Glomerular endothelial cell (primary cell): ENCODE measurements at regions not wholly inside any gene's neighbourhood (a gene's known extent, or its start where the extent isn't known, plus 50 kb on each side); places are given as distances from the start of the nearest gene placed in this dataset.

Experiments used
- DNase-seq: peaks from one replicate; pipeline ENCODE4 v3.0.0-alpha.2; 2011; ENCODE audit warnings: low read depth, low spot score; ENCODE audit errors: extremely low read depth

DNA sequence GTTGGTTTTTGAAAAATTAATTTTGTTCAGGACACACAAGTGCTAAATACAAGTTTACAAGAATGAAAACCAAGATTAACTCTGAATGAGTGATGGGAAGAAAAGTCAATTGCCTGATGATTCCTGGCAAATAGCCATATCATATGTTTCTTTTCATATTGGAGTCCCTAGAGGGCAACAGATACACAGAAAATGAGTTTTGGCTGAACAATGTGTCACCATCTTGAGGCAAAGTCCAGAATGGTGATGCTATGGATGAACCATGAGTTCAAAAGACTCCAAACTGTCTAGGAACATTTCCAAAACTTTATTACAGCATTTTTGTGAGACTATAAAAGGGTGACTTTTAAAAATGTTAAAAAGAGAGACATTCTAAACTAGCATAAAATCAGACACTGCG lies 382.9 kb downstream of the TMEM161B start:
- no peak for DNase-seq

DNA sequence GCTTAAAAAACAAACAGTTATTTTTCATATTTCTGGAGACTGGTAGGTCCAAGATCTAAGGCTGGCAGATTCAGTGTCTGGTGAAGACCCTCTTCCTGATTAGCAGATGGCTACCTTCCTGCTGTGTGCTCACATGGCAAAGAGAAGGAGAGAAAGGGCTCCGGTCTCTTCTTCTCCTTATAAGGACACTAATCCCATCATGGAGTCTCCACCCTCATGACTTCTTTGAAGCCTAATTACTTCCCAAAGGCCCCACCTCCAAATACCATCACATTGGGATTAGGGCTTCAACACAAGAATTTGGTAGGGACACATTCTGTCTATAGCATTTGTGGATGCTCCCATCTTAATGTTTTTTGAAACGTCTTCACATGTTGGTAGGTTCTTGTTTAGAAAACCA lies 391.1 kb downstream of the TMEM161B start:
- no peak for DNase-seq

DNA sequence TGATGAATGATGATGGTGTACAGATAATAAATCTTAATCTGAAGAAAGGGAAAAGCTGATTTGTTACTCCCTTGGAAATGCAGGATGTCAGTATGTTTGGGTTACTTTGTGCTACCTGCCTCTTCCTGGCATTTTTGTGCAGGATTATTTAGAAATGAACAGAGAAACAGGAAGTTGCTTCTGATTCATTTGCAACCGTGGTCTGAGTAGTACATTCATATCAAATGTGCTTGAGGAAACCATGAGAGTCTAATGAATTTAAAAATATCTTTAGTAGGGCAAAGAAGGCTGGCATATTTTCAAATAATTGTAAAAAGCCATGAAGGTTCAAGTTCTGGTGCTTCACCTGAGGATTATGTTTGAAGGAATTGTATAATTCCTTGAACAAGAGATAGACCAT lies 391.6 kb downstream of the TMEM161B start:
- no peak for DNase-seq

DNA sequence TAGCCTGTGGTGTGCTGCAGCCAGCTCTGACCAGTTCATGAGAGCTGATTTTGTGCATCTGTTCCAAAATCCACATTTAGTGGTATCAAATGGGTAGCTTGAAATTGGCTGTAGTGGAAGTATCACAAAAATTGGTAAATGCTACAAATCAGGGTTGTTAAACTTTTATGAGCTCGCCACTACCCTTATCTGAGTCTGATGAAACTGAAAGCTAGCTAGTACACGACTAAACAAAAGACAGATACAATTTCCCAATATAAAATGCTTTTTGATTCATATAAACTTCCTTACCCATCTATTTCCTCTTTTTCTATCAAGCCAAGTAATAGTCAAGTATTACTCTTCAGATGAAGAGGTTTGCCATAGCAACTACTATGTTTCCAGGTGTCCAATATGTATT lies 392.0 kb downstream of the TMEM161B start:
- DNase-seq: no peak

- DNase-seq: no peak
These were observed 395.7 kb downstream of the TMEM161B start for GRCh38 chr5:87872986-87873385.

GRCh38 chr5:87868792-87869191 lies 399.9 kb downstream of the TMEM161B start:
- DNase-seq: no peak

GRCh38 chr5:87867281-87867680 lies 401.4 kb downstream of the TMEM161B start:
- DNase-seq: no peak

DNA sequence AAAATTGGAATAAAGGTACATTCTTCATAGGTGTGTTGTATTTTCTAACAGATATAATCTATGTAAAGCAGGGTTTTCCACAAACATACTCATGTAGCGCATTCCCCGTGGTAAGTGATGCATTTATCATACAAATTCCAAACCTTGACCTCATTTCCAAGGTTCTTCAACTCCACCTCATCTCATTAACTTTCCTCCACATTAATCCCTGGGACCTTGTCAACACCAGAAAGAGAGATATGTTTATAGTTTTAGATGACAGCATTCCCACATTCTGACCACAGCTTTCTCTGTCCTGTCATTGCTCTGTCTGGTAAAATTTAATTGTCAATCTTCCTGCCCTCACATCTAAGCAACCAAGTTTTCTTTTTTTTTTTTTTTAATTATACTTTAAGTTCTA lies 415.1 kb downstream of the TMEM161B start:
- DNase-seq: no peak

DNA sequence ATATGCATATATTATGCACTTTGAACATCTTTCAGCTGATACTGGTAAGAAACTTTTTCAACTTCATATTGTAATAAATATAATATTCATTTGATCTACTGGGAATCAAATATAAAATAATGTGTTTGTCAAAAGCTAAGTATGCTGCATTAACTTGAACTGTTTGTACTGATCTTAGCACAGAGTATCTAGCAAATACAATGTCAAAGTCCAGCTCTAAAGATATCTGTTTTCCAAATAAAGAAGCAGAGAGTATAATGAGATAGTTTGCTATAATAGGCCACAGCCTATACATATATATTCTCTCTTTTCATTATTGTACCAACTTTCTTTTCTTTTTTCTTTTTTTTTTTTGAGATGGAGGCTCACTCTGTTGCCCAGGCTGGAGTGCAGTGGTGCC lies 417.0 kb downstream of the TMEM161B start:
- no peak for DNase-seq

GRCh38 chr5:87850843-87851242 lies 417.8 kb downstream of the TMEM161B start:
- no peak for DNase-seq

DNA sequence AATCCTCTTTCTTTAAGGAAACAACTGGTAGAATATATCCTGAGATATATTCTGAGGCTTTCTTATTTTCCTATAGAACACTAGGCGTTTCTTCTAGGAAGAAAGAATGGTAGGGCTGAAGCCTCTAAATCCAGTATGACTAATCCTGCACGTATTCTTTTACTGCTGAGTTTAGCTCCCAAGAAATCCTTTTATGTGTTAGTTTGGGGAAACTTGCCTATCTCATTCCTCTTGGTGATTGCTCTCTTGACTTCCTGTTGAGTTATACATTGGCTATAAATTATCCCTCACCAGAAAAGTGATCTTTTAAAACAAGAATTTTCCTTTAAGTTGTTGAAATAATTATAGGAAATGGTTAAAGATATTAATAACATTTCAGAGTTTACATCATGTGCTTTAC lies 422.9 kb downstream of the TMEM161B start:
- DNase-seq: no peak

DNA sequence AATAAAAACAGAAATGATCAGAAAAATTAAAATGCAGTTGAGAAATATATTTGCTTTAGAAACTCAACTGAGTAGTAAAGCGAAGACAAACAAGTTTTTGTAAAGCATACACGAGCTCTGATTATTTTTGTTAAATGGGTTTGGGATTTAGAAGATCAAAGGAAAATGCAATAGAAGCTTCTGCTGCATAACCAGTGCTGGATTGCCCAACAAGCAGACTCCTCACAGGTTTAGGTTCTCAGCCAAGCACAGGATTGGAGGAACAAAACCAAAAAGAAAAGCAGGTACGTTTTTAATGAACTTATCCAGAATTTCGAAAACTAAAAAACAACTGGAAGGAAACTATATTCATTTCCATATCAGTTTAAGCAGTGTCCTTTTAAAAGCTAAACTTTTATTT lies 423.8 kb downstream of the TMEM161B start:
- DNase-seq: no peak

DNA sequence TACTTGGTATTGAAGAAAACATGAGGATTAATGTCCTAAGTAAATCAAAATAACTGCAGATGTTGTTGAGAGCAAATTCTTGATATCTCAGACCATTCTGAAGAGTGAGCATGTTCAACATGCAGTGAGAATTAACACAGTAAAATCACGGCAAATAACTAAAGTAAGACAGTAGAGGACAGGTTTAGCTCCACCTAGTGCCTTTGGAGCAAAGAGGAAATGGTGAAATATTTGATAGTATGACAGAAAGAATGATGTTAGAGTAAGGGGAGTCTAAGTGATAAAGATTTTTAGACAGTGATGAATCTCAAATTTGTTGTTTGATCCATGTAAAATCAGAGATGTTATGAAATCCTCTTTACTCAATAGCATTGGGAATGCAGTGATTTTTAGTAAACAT lies 424.2 kb downstream of the TMEM161B start:
- DNase-seq: no peak

- no peak for DNase-seq
These were observed 424.0 kb upstream of the CCNH start for GRCh38 chr5:87836696-87837095.

DNA sequence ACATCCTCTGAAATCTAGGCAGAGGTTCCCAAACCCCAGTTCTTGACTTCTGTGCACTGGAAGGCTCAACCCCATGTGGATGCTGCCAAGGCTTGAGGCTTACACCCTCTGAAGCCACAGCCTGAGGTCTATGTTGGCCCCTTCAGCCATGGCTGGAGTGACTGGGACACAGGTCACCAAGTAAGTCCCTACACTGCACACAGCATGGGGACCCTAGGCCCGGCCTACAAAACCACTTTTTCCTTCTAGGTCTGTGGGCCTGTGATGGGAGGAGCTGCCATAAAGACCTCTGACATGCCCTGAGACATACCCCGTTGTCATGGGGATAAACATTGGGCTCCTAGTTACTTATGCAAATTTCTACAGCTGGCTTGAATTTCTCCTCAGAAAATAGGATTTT lies 418.8 kb upstream of the CCNH start:
- no peak for DNase-seq

GRCh38 chr5:87829217-87829551 lies 416.5 kb upstream of the CCNH start:
- DNase-seq: no peak

- DNase-seq: no peak
These were observed 416.0 kb upstream of the CCNH start for GRCh38 chr5:87828545-87829216.

DNA sequence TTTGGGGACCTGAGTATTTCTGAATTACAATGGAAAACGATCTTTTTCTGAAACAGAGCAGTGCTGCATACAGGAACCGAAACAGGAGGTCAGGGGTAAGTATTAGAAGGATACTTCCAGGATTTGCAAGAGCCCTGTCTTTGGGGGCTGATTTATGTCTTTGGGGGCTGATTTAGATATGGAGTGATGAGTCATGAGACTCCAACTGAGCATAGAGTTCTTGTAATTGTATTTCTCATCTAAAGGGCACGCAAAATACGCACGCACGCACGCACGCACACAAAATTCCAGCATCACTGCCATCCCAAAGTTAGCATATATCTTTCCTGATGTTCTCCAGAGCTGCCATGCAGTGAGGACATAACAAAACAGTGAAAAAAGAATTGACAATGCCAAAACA lies 414.8 kb upstream of the CCNH start:
- no peak for DNase-seq

GRCh38 chr5:87826507-87826906 lies 413.8 kb upstream of the CCNH start:
- DNase-seq: no peak

GRCh38 chr5:87825583-87825982 lies 412.9 kb upstream of the CCNH start:
- no peak for DNase-seq

GRCh38 chr5:87807783-87808182 lies 395.1 kb upstream of the CCNH start:
- no peak for DNase-seq

GRCh38 chr5:87803352-87803751 lies 390.6 kb upstream of the CCNH start:
- no peak for DNase-seq

- DNase-seq: no peak
These were observed 379.1 kb upstream of the CCNH start for GRCh38 chr5:87791869-87792268.
